Neuronal stem cell (in vitro differentiated cells): ENCODE measurements at regions not wholly inside any gene's neighbourhood (a gene's known extent, or its start where the extent isn't known, plus 50 kb on each side); places are given as distances from the start of the nearest gene placed in this dataset.
A peak's percentile ranks its signal among the peaks of the same experiment; 100 is the strongest.

ENCODE experiments used
- DNase-seq: peaks from one replicate; pipeline ENCODE4 v3.0.0-alpha.2; 2013; ENCODE audit warnings: low spot score
- H2AFZ ChIP-seq: one replicate; pipeline ENCODE4 v1.6.1; 2013; ENCODE audit warnings: mild to moderate bottlenecking, low read length, inconsistent platforms
- H2AK5ac ChIP-seq: 2 replicates; pipeline ENCODE4 v1.6.1; 2013; ENCODE audit warnings: low read depth, mild to moderate bottlenecking, inconsistent platforms, low read length, moderate library complexity, mixed read lengths
- H2BK120ac ChIP-seq: 2 replicates; pipeline ENCODE4 v1.6.1; 2013; ENCODE audit warnings: low read depth, mild to moderate bottlenecking, inconsistent platforms, low read length, moderate library complexity, mixed read lengths
- H2BK12ac ChIP-seq: one replicate; pipeline ENCODE4 v1.6.1; 2013; ENCODE audit warnings: low read length, inconsistent platforms
- H2BK15ac ChIP-seq: 2 replicates; pipeline ENCODE4 v1.6.1; 2013; ENCODE audit warnings: mild to moderate bottlenecking, low read length, inconsistent platforms, mixed read lengths
- H2BK5ac ChIP-seq: one replicate; pipeline ENCODE4 v1.6.1; 2013; ENCODE audit warnings: inconsistent platforms, mild to moderate bottlenecking, low read length, moderate library complexity
- H3K14ac ChIP-seq: one replicate; pipeline ENCODE4 v1.6.1; 2013; ENCODE audit warnings: low read length, inconsistent platforms
- H3K18ac ChIP-seq: 2 replicates; pipeline ENCODE4 v1.6.1; 2013; ENCODE audit warnings: low read length, inconsistent platforms
- H3K23ac ChIP-seq: 2 replicates; pipeline ENCODE4 v1.6.1; 2013; ENCODE audit warnings: low read depth, mild to moderate bottlenecking, mixed read lengths, low read length, inconsistent platforms; ENCODE audit not compliant: poor library complexity
- H3K27ac ChIP-seq: replicated peaks from 3 replicates; pipeline ENCODE4 v1.5.1; 2013; ENCODE audit warnings: low read length, inconsistent platforms
- H3K27me3 ChIP-seq, 3 experiments: 2 replicates each; pipeline ENCODE4 v1.6.1; 2013; ENCODE audit warnings: low read length in 3 of 3, mild to moderate bottlenecking in 2 of 3, inconsistent platforms in 1 of 3, low read depth in 1 of 3, mixed read lengths in 1 of 3, moderate library complexity in 1 of 3; ENCODE audit not compliant: control insufficient read depth in 3 of 3, insufficient read depth in 3 of 3
- H3K36me3 ChIP-seq, 2 donors: replicated peaks in 1 of 2; 2 replicates each; pipeline ENCODE4 v1.6.1; 2013; ENCODE audit warnings: low read length in 2 of 2; ENCODE audit not compliant: control insufficient read depth in 2 of 2, insufficient read depth in 2 of 2
- H3K4ac ChIP-seq: 2 replicates; pipeline ENCODE4 v1.6.1; 2013; ENCODE audit warnings: inconsistent platforms, mild to moderate bottlenecking, low read length, moderate library complexity
- H3K4me1 ChIP-seq, 2 donors: 1 replicate in 1 of 2; 2 replicates in 1 of 2; pipeline ENCODE4 v1.6.1; 2013; ENCODE audit warnings: low read length in 2 of 2, low read depth in 1 of 2; ENCODE audit not compliant: control insufficient read depth in 2 of 2, insufficient read depth in 1 of 2
- H3K4me2 ChIP-seq: one replicate; pipeline ENCODE4 v1.6.1; 2013; ENCODE audit warnings: mild to moderate bottlenecking, low read length, inconsistent platforms; ENCODE audit not compliant: insufficient read depth, poor library complexity, severe bottlenecking
- H3K4me3 ChIP-seq, 2 donors: 2 replicates each; pipeline ENCODE4 v1.5.1; 2013; ENCODE audit warnings: low read length in 2 of 2, mild to moderate bottlenecking in 2 of 2, inconsistent platforms in 1 of 2, moderate library complexity in 1 of 2
- H3K79me1 ChIP-seq: one replicate; pipeline ENCODE4 v1.6.1; 2013; ENCODE audit warnings: low read depth, mild to moderate bottlenecking, inconsistent platforms, low read length, moderate library complexity
- H3K9ac ChIP-seq: one replicate; pipeline ENCODE4 v1.6.1; 2013; ENCODE audit warnings: mild to moderate bottlenecking, low read depth, low read length, inconsistent platforms; ENCODE audit not compliant: poor library complexity
- H3K9me3 ChIP-seq, 2 donors: replicated peaks in 1 of 2; 2 replicates each; pipeline versions ENCODE3 to v1.6.1; 2013; ENCODE audit warnings: low read length in 2 of 2, mild to moderate bottlenecking in 2 of 2, inconsistent platforms in 1 of 2, low read depth in 1 of 2, mixed read lengths in 1 of 2, moderate library complexity in 1 of 2; ENCODE audit not compliant: control insufficient read depth in 2 of 2, insufficient read depth in 1 of 2
- H4K8ac ChIP-seq: one replicate; pipeline ENCODE4 v1.6.1; 2013; ENCODE audit warnings: low read depth, mild to moderate bottlenecking, inconsistent platforms, low read length, moderate library complexity
- H4K91ac ChIP-seq: one replicate; pipeline ENCODE4 v1.6.1; 2013; ENCODE audit warnings: low read length, low read depth, mild to moderate bottlenecking, inconsistent platforms; ENCODE audit not compliant: poor library complexity
- WGBS, 2 donors: extraction: QIAGEN DNeasy Blood & Tissue Kit; methylation state at CpG; one replicate each; pipeline ENCODE4 v1.1.7; 2013; ENCODE audit warnings: missing lambda C conversion rate in 2 of 2, mixed read lengths in 1 of 2; ENCODE audit not compliant: insufficient read length in 2 of 2, insufficient replicate concordance in 1 of 2; ENCODE audit errors: extremely low coverage in 2 of 2; 5-methylcytosine and 5-hydroxymethylcytosine counted together

DNA sequence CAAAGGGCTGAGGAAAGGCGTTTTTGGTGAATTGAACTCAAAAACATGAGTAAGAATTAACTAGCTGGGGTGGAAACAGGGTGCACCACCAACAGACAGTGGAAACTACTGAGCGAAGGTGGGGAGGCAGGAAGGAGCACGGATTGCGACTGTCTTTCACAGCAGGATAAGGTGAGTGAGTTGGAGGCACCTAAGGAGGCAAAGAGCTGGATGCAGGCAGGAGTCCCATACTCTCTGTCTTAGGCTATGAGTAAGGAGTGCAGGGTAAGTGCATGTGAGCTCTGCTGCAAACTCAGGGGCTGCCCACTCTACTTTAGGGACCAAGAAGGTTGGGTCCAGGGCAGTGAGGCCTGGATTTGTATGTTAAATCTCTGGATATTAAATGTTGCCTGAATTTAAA lies 333.1 kb upstream of the ZNF521 start:
- Histone ChIP-seq H3K9ac (no peak overlapping the region), H3K9me3 (no peaks in the 10 kb centered on the region), H3K23ac (no peak overlapping the region), H4K91ac (no peak overlapping the region), H3K27ac (no peak overlapping the region), H2AK5ac (no peak overlapping the region), H4K8ac (no peak overlapping the region), H3K36me3 (no peaks in the 10 kb centered on the region), H3K4me3 (no peak overlapping the region), H3K79me1 (no peaks in the 10 kb centered on the region), H3K27me3 (peaks cover 0 to 1% (median 0%) of the 10 kb centered on the region in 3 experiments), H2BK5ac (no peak overlapping the region), H3K4ac (no peak overlapping the region), H3K18ac (no peak overlapping the region), H3K14ac (no peak overlapping the region), H2BK120ac (no peak overlapping the region), H2BK15ac (no peak overlapping the region), H3K4me1 (no peaks in the 10 kb centered on the region), H2BK12ac (no peak overlapping the region), H2AFZ (no peak overlapping the region), H3K4me2 (no peak overlapping the region)
- DNase-seq, result no peak
- WGBS, 2 donors, result no CpG with 5 or more reads among the region's 4 CpGs

DNA sequence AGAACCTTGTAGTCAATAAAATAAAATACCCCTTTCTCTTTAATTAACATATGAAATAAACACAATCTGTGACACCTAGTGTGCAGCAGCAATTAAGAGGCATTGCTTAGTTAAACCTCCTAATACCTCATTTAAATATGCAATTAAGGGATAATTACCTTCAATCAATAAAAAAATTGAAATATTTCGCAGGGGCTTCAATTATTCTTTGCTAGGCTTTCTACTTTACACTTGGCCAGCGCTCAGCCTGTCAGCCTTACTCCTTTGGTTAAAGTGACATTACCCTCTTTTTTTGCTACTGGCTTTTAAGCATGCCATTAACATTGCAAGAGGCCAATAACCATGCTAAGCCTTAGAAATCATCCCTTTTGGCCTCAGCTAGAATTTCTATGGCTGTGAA lies 327.5 kb upstream of the ZNF521 start:
- Histone ChIP-seq H2BK15ac (no peak overlapping the region), H3K9ac (no peak overlapping the region), H3K4me1 (peaks cover 3 to 23% of the 10 kb centered on the region in 2 donors), H4K91ac (no peak overlapping the region), H3K79me1 (no peaks in the 10 kb centered on the region), H3K27me3 (no peaks in the 10 kb centered on the region), H3K4me2 (no peak overlapping the region), H2AK5ac (no peak overlapping the region), H2AFZ (peak overlapping the region; percentile 11), H3K18ac (no peak overlapping the region), H3K9me3 (peaks cover 2 to 4% of the 10 kb centered on the region in 2 donors), H3K4me3 (no peak overlapping the region), H2BK120ac (no peak overlapping the region), H3K4ac (no peak overlapping the region), H3K36me3 (no peaks in the 10 kb centered on the region), H2BK5ac (no peak overlapping the region), H3K27ac (no peak overlapping the region), H2BK12ac (no peak overlapping the region), H3K23ac (no peak overlapping the region), H3K14ac (no peak overlapping the region), H4K8ac (no peak overlapping the region)
- DNase-seq, result no peak
- no CpG with 5 or more reads among the region's 2 CpGs for WGBS, 2 donors

DNA sequence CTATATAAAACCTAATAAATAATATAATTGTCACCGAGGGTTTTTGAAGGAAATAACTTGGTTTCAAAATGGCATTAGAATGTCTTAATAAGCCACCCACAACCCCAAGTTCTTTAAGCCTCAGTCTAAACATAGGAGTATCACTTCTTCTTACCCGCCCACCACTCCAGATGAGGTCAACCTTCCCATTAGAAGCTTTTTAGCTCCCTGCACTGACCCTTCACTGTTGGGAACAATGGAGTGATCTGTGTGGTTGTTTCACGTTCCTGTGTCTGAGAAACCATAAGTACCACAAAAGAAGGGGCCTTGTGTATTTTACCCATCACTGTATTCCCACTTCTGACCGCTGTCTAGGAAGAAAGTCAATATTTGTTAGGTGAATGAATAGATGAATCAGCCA lies 326.3 kb upstream of the ZNF521 start:
- Histone ChIP-seq H2BK120ac (no peak overlapping the region), H3K23ac (no peak overlapping the region), H3K4me1 (peaks cover 3 to 23% of the 10 kb centered on the region in 2 donors), H2AK5ac (no peak overlapping the region), H2BK5ac (no peak overlapping the region), H2AFZ (no peak overlapping the region), H3K9me3 (peaks cover 2 to 7% of the 10 kb centered on the region in 2 donors), H3K14ac (no peak overlapping the region), H3K27me3 (no peaks in the 10 kb centered on the region), H3K18ac (no peak overlapping the region), H2BK12ac (no peak overlapping the region), H4K91ac (no peak overlapping the region), H3K4ac (no peak overlapping the region), H2BK15ac (no peak overlapping the region), H3K27ac (no peak overlapping the region), H3K9ac (no peak overlapping the region), H3K79me1 (no peaks in the 10 kb centered on the region), H3K4me3 (no peak overlapping the region), H3K4me2 (no peak overlapping the region), H4K8ac (no peak overlapping the region), H3K36me3 (no peaks in the 10 kb centered on the region)
- WGBS, 2 donors, result no CpG with 5 or more reads among the region's 4 CpGs
- DNase-seq, result no peak

DNA sequence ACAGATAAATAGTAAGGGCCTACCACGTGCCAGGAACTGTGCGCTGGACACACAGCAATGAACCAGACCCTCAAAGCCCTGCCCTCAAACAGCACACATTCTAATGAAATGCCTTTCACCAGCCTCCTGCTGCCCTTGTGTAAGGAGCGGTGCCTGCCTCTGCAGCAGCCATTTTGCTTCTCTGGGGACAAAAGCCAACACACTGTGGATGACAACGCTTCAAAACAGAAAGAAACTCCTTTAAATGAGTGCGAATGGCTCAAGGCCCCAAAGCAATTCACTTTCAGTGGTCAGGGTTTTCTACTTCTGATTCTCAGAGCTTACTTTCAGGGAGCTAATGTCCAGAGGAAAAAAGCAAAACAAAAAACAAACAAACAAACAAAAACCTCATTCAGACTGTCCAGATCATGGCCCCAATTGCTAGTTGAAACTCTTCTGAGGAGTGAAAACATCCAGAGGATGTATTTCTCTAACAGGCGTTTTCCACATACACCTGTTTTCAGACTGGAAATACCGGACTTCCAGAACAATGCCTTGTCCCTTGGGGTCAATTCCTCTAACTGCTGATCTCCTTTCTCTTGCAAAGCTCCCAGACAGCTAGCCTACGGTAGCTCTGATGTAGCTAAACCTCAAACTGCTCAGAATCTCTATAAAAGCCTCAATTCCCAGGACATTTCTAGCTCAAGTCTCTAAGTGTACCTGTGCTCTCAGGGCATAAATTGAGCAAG lies 323.3 kb upstream of the ZNF521 start:
- H2AFZ ChIP-seq, result peak overlapping the region; percentile 89
- no peak overlapping the region for H4K91ac ChIP-seq
- H4K8ac ChIP-seq, result no peak overlapping the region
- no peak overlapping the region for H2BK15ac ChIP-seq
- H2BK5ac ChIP-seq, result no peak overlapping the region
- H3K79me1 ChIP-seq, result no peaks in the 10 kb centered on the region
- H3K9ac ChIP-seq, result no peak overlapping the region
- no peak overlapping the region for H3K14ac ChIP-seq
- H3K9me3 ChIP-seq, result peaks cover 2 to 7% of the 10 kb centered on the region in 2 donors
- no peak overlapping the region for H3K18ac ChIP-seq
- peaks cover 3 to 23% of the 10 kb centered on the region in 2 donors for H3K4me1 ChIP-seq
- no CpG with 5 or more reads among the region's 8 CpGs for WGBS, 2 donors
- no peak overlapping the region for H2BK120ac ChIP-seq
- no peak overlapping the region for H3K27ac ChIP-seq
- H3K36me3 ChIP-seq, result no peaks in the 10 kb centered on the region
- H3K27me3 ChIP-seq, result no peaks in the 10 kb centered on the region
- no peak overlapping the region for H2BK12ac ChIP-seq
- no peak overlapping the region for H3K4me3 ChIP-seq
- DNase-seq, result no peak
- H3K23ac ChIP-seq, result no peak overlapping the region
- no peak overlapping the region for H3K4ac ChIP-seq
- H3K4me2 ChIP-seq, result no peak overlapping the region
- no peak overlapping the region for H2AK5ac ChIP-seq
